ENCODE measurements at regions not wholly inside any gene's neighbourhood (a gene's known extent, or its start where the extent isn't known, plus 50 kb on each side); places are given as distances from the start of the nearest gene placed in this dataset.

- H3K27ac ChIP-seq (replicated peaks in 1 of 4), result no peak overlapping the region
- H3K9me3 ChIP-seq, result no peaks in the 10 kb centered on the region
- intact Hi-C loops (cut with DNase I), result no loop called here
- H3K36me3 ChIP-seq, result no peaks in the 10 kb centered on the region
- no peaks in the 10 kb centered on the region for H3K27me3 ChIP-seq
- no peak for TF ChIP-seq POLR2A (IDR thresholded peaks at IDR 0.05; ENCODE audit: low read depth)
- no peak for TF ChIP-seq CTCF (IDR thresholded peaks at IDR 0.05)
- no peak for TF ChIP-seq EP300 (IDR thresholded peaks at IDR 0.05)
- TF ChIP-seq POLR2AphosphoS5 (IDR thresholded peaks at IDR 0.05), result no peak
- WGBS, result 85% methylated on average over 3 of the region's 3 CpGs
- H3K4me3 ChIP-seq, result no peak overlapping the region
- DNase-seq (ENCODE audit: extremely low spot score), result no peak
- no peaks in the 10 kb centered on the region for H3K4me1 ChIP-seq
Measured at GRCh38 chr11:131279654-131280384, 90.6 kb upstream of the NTM start.

GRCh38 chr11:131281316-131281715 lies 89.1 kb upstream of the NTM start:
- no peaks in the 10 kb centered on the region for H3K4me1 ChIP-seq
- 91% methylated on average over 3 of the region's 3 CpGs for WGBS
- no peaks in the 10 kb centered on the region for H3K9me3 ChIP-seq
- DNase-seq (ENCODE audit: extremely low spot score), result no peak
- TF ChIP-seq CTCF (IDR thresholded peaks at IDR 0.05) (no peak), EP300 (IDR thresholded peaks at IDR 0.05) (no peak), POLR2A (IDR thresholded peaks at IDR 0.05; ENCODE audit: low read depth) (no peak), POLR2AphosphoS5 (IDR thresholded peaks at IDR 0.05) (no peak)
- H3K4me3 ChIP-seq, result no peak overlapping the region
- no peaks in the 10 kb centered on the region for H3K36me3 ChIP-seq
- H3K27ac ChIP-seq (replicated peaks in 1 of 4), result no peak overlapping the region
- intact Hi-C loops (cut with DNase I), result no loop called here
- H3K27me3 ChIP-seq, result no peaks in the 10 kb centered on the region

- WGBS, result 76% methylated on average over 5 of the region's 6 CpGs
- no peaks in the 10 kb centered on the region for H3K36me3 ChIP-seq
- no peaks in the 10 kb centered on the region for H3K4me1 ChIP-seq
- H3K27ac ChIP-seq (replicated peaks in 1 of 4), result no peak overlapping the region
- no peak for DNase-seq (ENCODE audit: extremely low spot score)
- H3K27me3 ChIP-seq, result no peaks in the 10 kb centered on the region
- TF ChIP-seq POLR2A (IDR thresholded peaks at IDR 0.05; ENCODE audit: low read depth), result no peak
- TF ChIP-seq CTCF (IDR thresholded peaks at IDR 0.05), result no peak
- no peak for TF ChIP-seq EP300 (IDR thresholded peaks at IDR 0.05)
- no peak for TF ChIP-seq POLR2AphosphoS5 (IDR thresholded peaks at IDR 0.05)
- no peak overlapping the region for H3K4me3 ChIP-seq
- intact Hi-C loops (cut with DNase I), result no loop called here
- no peaks in the 10 kb centered on the region for H3K9me3 ChIP-seq
Measured at GRCh38 chr11:131284041-131284440, 86.4 kb upstream of the NTM start.

GRCh38 chr11:131288521-131289091 lies 81.8 kb upstream of the NTM start:
- Histone ChIP-seq H3K36me3 (no peaks in the 10 kb centered on the region), H3K4me1 (no peaks in the 10 kb centered on the region), H3K4me3 (no peak overlapping the region), H3K9me3 (peaks cover 0 to 5% (median 0%) of the 10 kb centered on the region in 4 donors), H3K27me3 (no peaks in the 10 kb centered on the region), H3K27ac (replicated peaks in 1 of 4) (no peak overlapping the region)
- 91% methylated on average over 5 of the region's 5 CpGs for WGBS
- DNase-seq (ENCODE audit: extremely low spot score), result no peak
- TF ChIP-seq POLR2A (IDR thresholded peaks at IDR 0.05; ENCODE audit: low read depth) (no peak), CTCF (IDR thresholded peaks at IDR 0.05) (no peak), POLR2AphosphoS5 (IDR thresholded peaks at IDR 0.05) (no peak), EP300 (IDR thresholded peaks at IDR 0.05) (no peak)
- intact Hi-C loops (cut with DNase I), result no loop called here
